ENCODE measurements at regions not wholly inside any gene's neighbourhood (a gene's known extent, or its start where the extent isn't known, plus 50 kb on each side); places are given as distances from the start of the nearest gene placed in this dataset.

GRCh38 chr14:59038746-59039145, 149.7 kb upstream of the DAAM1 start:
- Mint-ChIP-seq H3K27ac (ENCODE audit: unreplicated experiment) (no peak overlapping the region), H3K9me3 (peaks cover 3% of the 10 kb centered on the region), H3K36me3 (ENCODE audit: low read depth) (no peaks in the 10 kb centered on the region), H3K27me3 (ENCODE audit: low read depth) (no peaks in the 10 kb centered on the region), H3K4me3 (no peak overlapping the region), H3K4me1 (no peaks in the 10 kb centered on the region)
- TF ChIP-seq CTCF (conservative IDR thresholded peaks at IDR 0.05), result no peak
- DNase-seq (ENCODE audit: low read depth, low spot score), result no peak

- TF ChIP-seq CTCF (conservative IDR thresholded peaks at IDR 0.05), result no peak
- no peak overlapping the region for H3K27ac Mint-ChIP-seq (ENCODE audit: unreplicated experiment)
- no peak overlapping the region for H3K4me3 Mint-ChIP-seq
- no peaks in the 10 kb centered on the region for H3K9me3 Mint-ChIP-seq
- DNase-seq (ENCODE audit: low read depth, low spot score), result no peak
- no peaks in the 10 kb centered on the region for H3K36me3 Mint-ChIP-seq (ENCODE audit: low read depth)
- no peaks in the 10 kb centered on the region for H3K4me1 Mint-ChIP-seq
- no peaks in the 10 kb centered on the region for H3K27me3 Mint-ChIP-seq (ENCODE audit: low read depth)
Observed at GRCh38 chr14:59041308-59041707, 147.2 kb upstream of the DAAM1 start.

- Mint-ChIP-seq H3K27ac (ENCODE audit: unreplicated experiment) (no peak overlapping the region), H3K36me3 (ENCODE audit: low read depth) (no peaks in the 10 kb centered on the region), H3K4me1 (no peaks in the 10 kb centered on the region), H3K27me3 (ENCODE audit: low read depth) (no peaks in the 10 kb centered on the region), H3K9me3 (peaks cover 4% of the 10 kb centered on the region), H3K4me3 (no peak overlapping the region)
- TF ChIP-seq CTCF (conservative IDR thresholded peaks at IDR 0.05), result no peak
- DNase-seq (ENCODE audit: low read depth, low spot score), result no peak
Observed at GRCh38 chr14:59044707-59045106, 143.8 kb upstream of the DAAM1 start.

GRCh38 chr14:59046746-59047145, 141.7 kb upstream of the DAAM1 start:
- DNase-seq (ENCODE audit: low read depth, low spot score), result no peak
- Mint-ChIP-seq H3K4me1 (no peaks in the 10 kb centered on the region), H3K4me3 (no peak overlapping the region), H3K27me3 (ENCODE audit: low read depth) (no peaks in the 10 kb centered on the region), H3K27ac (ENCODE audit: unreplicated experiment) (no peak overlapping the region), H3K36me3 (ENCODE audit: low read depth) (no peaks in the 10 kb centered on the region), H3K9me3 (peaks cover 4% of the 10 kb centered on the region)
- no peak for TF ChIP-seq CTCF (conservative IDR thresholded peaks at IDR 0.05)

- no peak for TF ChIP-seq CTCF (conservative IDR thresholded peaks at IDR 0.05)
- no peak overlapping the region for H3K27ac Mint-ChIP-seq (ENCODE audit: unreplicated experiment)
Observed at GRCh38 chr14:59055006-59055405, 133.5 kb upstream of the DAAM1 start.

More at GRCh38 chr14:59055006-59055405, 133.5 kb upstream of the DAAM1 start:
- no peaks in the 10 kb centered on the region for H3K27me3 Mint-ChIP-seq (ENCODE audit: low read depth)
- H3K36me3 Mint-ChIP-seq (ENCODE audit: low read depth), result peaks cover 3% of the 10 kb centered on the region
- H3K4me1 Mint-ChIP-seq, result no peaks in the 10 kb centered on the region
- no peak overlapping the region for H3K4me3 Mint-ChIP-seq
- no peak for DNase-seq (ENCODE audit: low read depth, low spot score)
- peaks cover 3% of the 10 kb centered on the region for H3K9me3 Mint-ChIP-seq

Data from neural crest cell (in vitro differentiated cells).